Dermis microvascular lymphatic vessel endothelial cell (primary cell): ENCODE measurements at regions not wholly inside any gene's neighbourhood (a gene's known extent, or its start where the extent isn't known, plus 50 kb on each side); places are given as distances from the start of the nearest gene placed in this dataset.
"Not testable (repeated sequence)": the region's sequence is repeated elsewhere in the genome, so short reads cannot be mapped to it uniquely, and the experiment has no call there.

Experiments
- DNase-seq, 2 donors: peaks; one replicate each; pipeline versions ENCODE4 v3.0.0 to v3.0.0-alpha.2; 2010; ENCODE audit warnings: low read depth in 2 of 2

- no peak for DNase-seq
Observed at GRCh38 chr11:45000918-45001317, 50.2 kb upstream of the TP53I11 start.

- no peak for DNase-seq
Observed at GRCh38 chr11:45001466-45002165, 50.9 kb upstream of the TP53I11 start.

GRCh38 chr11:45005106-45005505, 54.4 kb upstream of the TP53I11 start:
- no peak for DNase-seq

- no peak for DNase-seq
Observed at GRCh38 chr11:45007011-45007410, 56.3 kb upstream of the TP53I11 start.

- not testable (repeated sequence) for DNase-seq
Observed at GRCh38 chr11:45015983-45016382, 65.3 kb upstream of the TP53I11 start.

GRCh38 chr11:45016446-45016845, 65.8 kb upstream of the TP53I11 start:
- not testable (repeated sequence) for DNase-seq

GRCh38 chr11:45017329-45017728, 66.6 kb upstream of the TP53I11 start:
- no peak for DNase-seq

GRCh38 chr11:45021001-45021400, 70.3 kb upstream of the TP53I11 start:
- peak; percentile 14 to 31 for DNase-seq

GRCh38 chr11:45021692-45022141, 71.0 kb upstream of the TP53I11 start:
- peak; percentile 9 to 28 for DNase-seq

GRCh38 chr11:45022294-45023064, 71.8 kb upstream of the TP53I11 start:
- DNase-seq: no peak

GRCh38 chr11:45023065-45023365, 72.3 kb upstream of the TP53I11 start:
- DNase-seq: no peak

- no peak for DNase-seq
Observed at GRCh38 chr11:45024316-45024715, 73.6 kb upstream of the TP53I11 start.

GRCh38 chr11:45024846-45025588, 74.3 kb upstream of the TP53I11 start:
- no peak for DNase-seq

GRCh38 chr11:45025716-45026492, 75.2 kb upstream of the TP53I11 start:
- DNase-seq: peak; percentile 96 to 97

- no peak for DNase-seq
Observed at GRCh38 chr11:45026835-45027234, 76.2 kb upstream of the TP53I11 start.

- no peak for DNase-seq
Observed at GRCh38 chr11:45027312-45027711, 76.6 kb upstream of the TP53I11 start.

GRCh38 chr11:45028911-45029682, 78.4 kb upstream of the TP53I11 start:
- DNase-seq: no peak

- no peak for DNase-seq
Observed at GRCh38 chr11:45030778-45031177, 80.1 kb upstream of the TP53I11 start.

- no peak for DNase-seq
Observed at GRCh38 chr11:45031912-45032519, 81.3 kb upstream of the TP53I11 start.

- no peak for DNase-seq
Observed at GRCh38 chr11:45035413-45035812, 84.7 kb upstream of the TP53I11 start.
